A673 (cell line): ENCODE measurements at regions not wholly inside any gene's neighbourhood (a gene's known extent, or its start where the extent isn't known, plus 50 kb on each side); places are given as distances from the start of the nearest gene placed in this dataset.

Experiments used
- BruUV-seq: library from RNA; stranded (reverse); fragments of 400-500 nt; replicated peaks from 2 replicates; lab custom pipeline; 2021; lab: Mats Ljungman, UMichigan
- CTCF ChIA-PET: fragments of 300-600 bp; sonication (Branson Sonifier 250); formaldehyde crosslinking; loops from one replicate; lab custom pipeline; 2022; ENCODE audit warnings: antibody characterized with exemption; lab: Charles Lee
- POLR2A ChIA-PET: fragments of 300-600 bp; sonication (Branson Sonifier 250); formaldehyde crosslinking; loops from one replicate; lab custom pipeline; 2022; ENCODE audit warnings: antibody characterized with exemption; ENCODE audit not compliant: low non-redundant PET; lab: Charles Lee
- DNase-seq: peaks from one replicate; pipeline ENCODE4 v3.0.0-alpha.2; 2015; ENCODE audit warnings: low spot score
- H3K27ac ChIP-seq: fragments of 200-600 bp; sonication (generic); 2 replicates; pipeline ENCODE4 v1.5.1; 2016; ENCODE audit warnings: mixed run types, low read depth, mild to moderate bottlenecking, mixed read lengths, antibody characterized with exemption, low read length; ENCODE audit not compliant: poor library complexity, severe bottlenecking
- H3K27me3 ChIP-seq: fragments of 200-600 bp; sonication (generic); replicated peaks from 2 replicates; pipeline ENCODE4 v1.6.1; 2017; ENCODE audit warnings: mixed run types, low read depth, mild to moderate bottlenecking, mixed read lengths, antibody characterized with exemption, low read length; ENCODE audit not compliant: insufficient read depth, poor library complexity
- H3K36me3 ChIP-seq: fragments of 200-600 bp; sonication (generic); 2 replicates; pipeline ENCODE4 v1.6.1; 2016; ENCODE audit warnings: mixed run types, mild to moderate bottlenecking, mixed read lengths, antibody characterized with exemption, low read length; ENCODE audit not compliant: insufficient read depth, poor library complexity, severe bottlenecking
- H3K4me1 ChIP-seq: fragments of 200-600 bp; sonication (generic); 2 replicates; pipeline ENCODE4 v1.6.1; 2017; ENCODE audit warnings: mixed run types, mild to moderate bottlenecking, mixed read lengths, antibody characterized with exemption, low read length; ENCODE audit not compliant: insufficient read depth, poor library complexity, severe bottlenecking
- H3K4me3 ChIP-seq: fragments of 200-600 bp; sonication (generic); 2 replicates; pipeline ENCODE4 v1.5.1; 2016; ENCODE audit warnings: low read depth, mixed run types, mild to moderate bottlenecking, mixed read lengths, low read length; ENCODE audit not compliant: poor library complexity, severe bottlenecking
- H3K9me3 ChIP-seq: fragments of 200-600 bp; sonication (generic); 2 replicates; pipeline ENCODE4 v1.6.1; 2016; ENCODE audit warnings: mixed run types, low read depth, mild to moderate bottlenecking, mixed read lengths, antibody characterized with exemption, low read length; ENCODE audit not compliant: poor library complexity, severe bottlenecking
- EZH2 ChIP-seq: fragments of 200-600 bp; sonication (generic); IDR thresholded peaks from 2 replicates; pipeline ENCODE4 v1.6.1; 2017; ENCODE audit warnings: borderline replicate concordance, low read depth, mild to moderate bottlenecking, mixed read lengths, antibody characterized with exemption, low read length; ENCODE audit not compliant: poor library complexity, severe bottlenecking
- intact Hi-C: fragments of 100-400 bp; cut with micrococcal nuclease; formaldehyde crosslinking; loops from one replicate; pipeline ENCODE4 v1.10.0; 2022; ENCODE audit not compliant: unreplicated experiment
- TF ChIP-seq, protein P1 (sequence below): fragments of 300-800, 200-600 bp; sonication (generic); conservative IDR thresholded peaks from 2 replicates; pipeline ENCODE4 v1.5.1; 2017; ENCODE audit warnings: low read depth, mild to moderate bottlenecking, antibody characterized with exemption, low read length, moderate library complexity, mixed read lengths

DNA sequence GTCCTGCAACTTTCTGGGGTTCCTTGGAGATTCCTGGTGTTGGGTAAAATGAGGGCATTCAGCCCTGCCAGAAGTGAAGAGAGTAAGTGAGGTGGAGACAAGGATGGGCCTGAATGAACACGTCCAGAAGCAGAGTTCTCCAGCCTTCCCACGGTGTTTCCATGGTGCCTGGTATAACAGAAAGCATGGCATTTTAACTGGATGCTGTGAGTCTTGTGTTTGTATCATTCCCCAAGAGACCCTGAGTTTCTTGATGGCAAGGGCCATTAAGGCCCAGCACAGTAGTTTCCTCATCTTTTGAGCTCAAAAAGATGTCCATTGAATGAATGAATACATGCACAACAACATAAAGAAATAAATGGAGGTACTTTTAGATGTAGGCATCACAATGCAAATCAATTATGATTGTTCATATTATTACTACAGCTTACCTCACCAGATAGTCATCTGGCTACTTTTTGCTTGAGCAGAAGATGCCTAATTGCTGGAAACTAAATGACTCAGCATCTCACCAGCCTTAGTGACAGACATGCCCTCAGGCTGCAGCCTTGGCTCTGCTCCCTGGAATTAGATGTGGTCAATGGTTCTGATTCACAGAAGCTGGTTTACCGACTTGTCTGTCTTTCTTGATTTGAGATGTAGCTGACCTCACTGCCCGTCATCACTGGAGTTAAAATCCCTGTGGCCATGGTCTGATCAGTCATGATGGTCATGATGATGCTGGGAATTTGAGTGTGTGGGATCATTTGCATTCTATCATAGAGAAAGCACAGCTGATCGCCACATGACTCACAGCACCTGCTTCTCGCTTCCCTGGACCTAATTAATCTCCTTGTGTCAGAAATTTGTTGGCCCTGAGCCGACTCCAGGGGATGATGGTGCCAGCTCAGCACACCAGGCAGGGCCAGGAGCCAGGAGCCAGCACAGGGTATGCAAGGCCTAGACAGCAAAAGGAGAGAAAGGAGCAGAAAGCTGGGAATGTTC is 83.9 kb downstream of the CXCL12 start:
- Histone ChIP-seq H3K4me3 (no peak overlapping the region), H3K9me3 (no peaks in the 10 kb centered on the region), H3K27ac (no peak overlapping the region), H3K27me3 (no peaks in the 10 kb centered on the region), H3K4me1 (no peaks in the 10 kb centered on the region), H3K36me3 (no peaks in the 10 kb centered on the region)
- no peak for DNase-seq
- TF ChIP-seq, protein P1, sequence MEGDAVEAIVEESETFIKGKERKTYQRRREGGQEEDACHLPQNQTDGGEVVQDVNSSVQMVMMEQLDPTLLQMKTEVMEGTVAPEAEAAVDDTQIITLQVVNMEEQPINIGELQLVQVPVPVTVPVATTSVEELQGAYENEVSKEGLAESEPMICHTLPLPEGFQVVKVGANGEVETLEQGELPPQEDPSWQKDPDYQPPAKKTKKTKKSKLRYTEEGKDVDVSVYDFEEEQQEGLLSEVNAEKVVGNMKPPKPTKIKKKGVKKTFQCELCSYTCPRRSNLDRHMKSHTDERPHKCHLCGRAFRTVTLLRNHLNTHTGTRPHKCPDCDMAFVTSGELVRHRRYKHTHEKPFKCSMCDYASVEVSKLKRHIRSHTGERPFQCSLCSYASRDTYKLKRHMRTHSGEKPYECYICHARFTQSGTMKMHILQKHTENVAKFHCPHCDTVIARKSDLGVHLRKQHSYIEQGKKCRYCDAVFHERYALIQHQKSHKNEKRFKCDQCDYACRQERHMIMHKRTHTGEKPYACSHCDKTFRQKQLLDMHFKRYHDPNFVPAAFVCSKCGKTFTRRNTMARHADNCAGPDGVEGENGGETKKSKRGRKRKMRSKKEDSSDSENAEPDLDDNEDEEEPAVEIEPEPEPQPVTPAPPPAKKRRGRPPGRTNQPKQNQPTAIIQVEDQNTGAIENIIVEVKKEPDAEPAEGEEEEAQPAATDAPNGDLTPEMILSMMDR: no peak
- TF ChIP-seq EZH2: no peak
- BruUV-seq: no TSS peak
- CTCF ChIA-PET: no interaction called here
- POLR2A ChIA-PET: no interaction called here
- intact Hi-C loops: loop anchor here (10.0 kb wide), 1 partner anchor 626 kb away; no protein-coding TSS in a partner anchor

DNA sequence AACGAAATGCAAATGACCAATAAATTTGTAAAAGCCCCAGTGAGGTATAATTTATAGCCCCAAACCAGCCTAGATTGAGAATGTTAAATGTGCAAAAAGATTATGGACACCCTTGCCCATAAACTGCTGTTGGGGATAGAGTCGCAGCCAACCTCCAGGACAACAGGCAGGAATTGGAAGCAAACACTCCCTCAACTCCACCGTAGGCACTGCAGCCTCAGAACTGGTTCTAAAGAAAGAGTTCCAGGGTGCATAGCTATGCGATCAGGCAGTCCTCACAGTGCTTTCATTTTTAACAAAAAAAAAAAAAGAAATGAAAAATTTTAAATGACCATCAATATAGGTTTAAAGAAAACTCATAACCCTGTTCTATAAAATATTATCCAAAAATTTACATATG is 86.2 kb downstream of the CXCL12 start:
- H3K4me3 ChIP-seq: no peak overlapping the region
- H3K36me3 ChIP-seq: no peaks in the 10 kb centered on the region
- no peak for DNase-seq
- no peaks in the 10 kb centered on the region for H3K4me1 ChIP-seq
- CTCF ChIA-PET: no interaction called here
- no peak overlapping the region for H3K27ac ChIP-seq
- no peaks in the 10 kb centered on the region for H3K9me3 ChIP-seq
- H3K27me3 ChIP-seq: no peaks in the 10 kb centered on the region
- TF ChIP-seq, protein P1: no peak
- TF ChIP-seq EZH2: no peak
- POLR2A ChIA-PET: no interaction called here
- intact Hi-C loops: no loop called here
- BruUV-seq: no TSS peak

DNA sequence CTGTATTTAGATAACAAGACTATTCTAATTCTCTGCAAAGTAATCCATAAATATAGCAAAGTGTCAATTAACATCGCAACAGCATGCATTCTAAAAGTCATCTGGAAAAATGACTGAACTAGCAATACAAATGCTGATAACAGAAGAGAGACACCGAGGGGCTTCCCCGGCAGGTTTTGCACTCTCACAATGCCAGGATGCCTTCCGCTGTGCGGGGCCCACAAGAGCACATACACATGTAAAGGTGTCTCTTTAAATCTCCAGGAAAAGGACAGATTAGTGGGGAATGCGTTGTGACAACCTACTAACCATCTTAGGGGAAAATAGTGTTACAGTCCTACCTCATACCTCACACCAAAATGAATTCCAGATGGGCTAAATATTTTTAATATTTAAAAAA is 86.9 kb downstream of the CXCL12 start:
- ChIA-PET CTCF (no interaction called here), POLR2A (no interaction called here)
- H3K27me3 ChIP-seq: no peaks in the 10 kb centered on the region
- H3K4me3 ChIP-seq: no peak overlapping the region
- H3K4me1 ChIP-seq: no peaks in the 10 kb centered on the region
- intact Hi-C loops: no loop called here
- no peaks in the 10 kb centered on the region for H3K36me3 ChIP-seq
- DNase-seq: no peak
- TF ChIP-seq EZH2: no peak
- TF ChIP-seq, protein P1: no peak
- H3K9me3 ChIP-seq: no peaks in the 10 kb centered on the region
- H3K27ac ChIP-seq: no peak overlapping the region
- no TSS peak for BruUV-seq
